ENCODE measurements at regions not wholly inside any gene's neighbourhood (a gene's known extent, or its start where the extent isn't known, plus 50 kb on each side); places are given as distances from the start of the nearest gene placed in this dataset.

- Mint-ChIP-seq H3K9me3 (no peaks in the 10 kb centered on the region), H3K27ac (no peak overlapping the region), H3K4me1 (peaks cover 29% of the 10 kb centered on the region), H3K36me3 (ENCODE audit: low read depth) (peaks cover 34% of the 10 kb centered on the region), H3K27me3 (ENCODE audit: insufficient read depth, low read depth, poor library complexity) (no peaks in the 10 kb centered on the region), H3K4me3 (no peak overlapping the region)
- H3K4me1 ChIP-seq (ENCODE audit: insufficient read depth): peaks cover 25% of the 10 kb centered on the region
- no peaks in the 10 kb centered on the region for H3K36me3 ChIP-seq (ENCODE audit: insufficient read depth)
- no peak overlapping the region for H3K27ac ChIP-seq (ENCODE audit: low read depth)
- no peaks in the 10 kb centered on the region for H3K9me2 ChIP-seq (ENCODE audit: insufficient read depth)
- no peak for TF ChIP-seq POLR2AphosphoS5 (IDR thresholded peaks at IDR 0.05; ENCODE audit: low read depth)
- TF ChIP-seq NANOG (IDR thresholded peaks at IDR 0.05; ENCODE audit: borderline replicate concordance): no peak
- no peaks in the 10 kb centered on the region for H4K20me1 ChIP-seq (replicated peaks; ENCODE audit: insufficient read depth)
- H3K4me2 ChIP-seq: no peak overlapping the region
- H3F3A ChIP-seq (replicated peaks; ENCODE audit: low read depth): no peaks in the 10 kb centered on the region
- no peaks in the 10 kb centered on the region for H3K79me2 ChIP-seq (replicated peaks; ENCODE audit: insufficient read depth)
- ATAC-seq (no peak), DNase-seq (ENCODE audit: low spot score) (no peak)
- H2AFZ ChIP-seq: no peak overlapping the region
- H3K27me3 ChIP-seq (ENCODE audit: insufficient read depth): no peaks in the 10 kb centered on the region
- no peak overlapping the region for H3K4me3 ChIP-seq
These were observed 179.7 kb upstream of the MTNR1B start for GRCh38 chr11:92789761-92790160.

GRCh38 chr11:92790366-92790765 is 179.1 kb upstream of the MTNR1B start:
- DNase-seq (ENCODE audit: low spot score): no peak
- H3K4me1 ChIP-seq (ENCODE audit: insufficient read depth): peaks cover 27% of the 10 kb centered on the region
- H4K20me1 ChIP-seq (replicated peaks; ENCODE audit: insufficient read depth): no peaks in the 10 kb centered on the region
- H3F3A ChIP-seq (replicated peaks; ENCODE audit: low read depth): no peaks in the 10 kb centered on the region
- no peak overlapping the region for H3K27ac ChIP-seq (ENCODE audit: low read depth)
- no peak overlapping the region for H3K4me3 ChIP-seq
- no peak overlapping the region for H2AFZ ChIP-seq
- H3K79me2 ChIP-seq (replicated peaks; ENCODE audit: insufficient read depth): no peaks in the 10 kb centered on the region
- H3K36me3 Mint-ChIP-seq (ENCODE audit: low read depth): peaks cover 36% of the 10 kb centered on the region
- ATAC-seq: no peak
- H3K27ac Mint-ChIP-seq: no peak overlapping the region
- TF ChIP-seq NANOG (IDR thresholded peaks at IDR 0.05; ENCODE audit: borderline replicate concordance): no peak
- no peak for TF ChIP-seq JUNB (IDR thresholded peaks at IDR 0.05; ENCODE audit: unreplicated experiment)
- no peak for TF ChIP-seq EZH2 (IDR thresholded peaks at IDR 0.05; ENCODE audit: low read depth, unreplicated experiment)
- TF ChIP-seq ZNF462 (CRISPR knock-in tag; IDR thresholded peaks at IDR 0.05): no peak
- no peak for TF ChIP-seq POLR2AphosphoS5 (IDR thresholded peaks at IDR 0.05; ENCODE audit: low read depth)
- no peaks in the 10 kb centered on the region for H3K9me3 Mint-ChIP-seq
- H3K4me3 Mint-ChIP-seq: no peak overlapping the region
- H3K9me2 ChIP-seq (ENCODE audit: insufficient read depth): no peaks in the 10 kb centered on the region
- H3K4me1 Mint-ChIP-seq: peaks cover 35% of the 10 kb centered on the region
- no peaks in the 10 kb centered on the region for H3K27me3 ChIP-seq (ENCODE audit: insufficient read depth)
- no peak overlapping the region for H3K4me2 ChIP-seq
- H3K36me3 ChIP-seq (ENCODE audit: insufficient read depth): no peaks in the 10 kb centered on the region
- H3K27me3 Mint-ChIP-seq (ENCODE audit: insufficient read depth, low read depth, poor library complexity): no peaks in the 10 kb centered on the region

Measured in GM23338 (cell line).